ENCODE measurements at regions not wholly inside any gene's neighbourhood (a gene's known extent, or its start where the extent isn't known, plus 50 kb on each side); places are given as distances from the start of the nearest gene placed in this dataset.

DNA sequence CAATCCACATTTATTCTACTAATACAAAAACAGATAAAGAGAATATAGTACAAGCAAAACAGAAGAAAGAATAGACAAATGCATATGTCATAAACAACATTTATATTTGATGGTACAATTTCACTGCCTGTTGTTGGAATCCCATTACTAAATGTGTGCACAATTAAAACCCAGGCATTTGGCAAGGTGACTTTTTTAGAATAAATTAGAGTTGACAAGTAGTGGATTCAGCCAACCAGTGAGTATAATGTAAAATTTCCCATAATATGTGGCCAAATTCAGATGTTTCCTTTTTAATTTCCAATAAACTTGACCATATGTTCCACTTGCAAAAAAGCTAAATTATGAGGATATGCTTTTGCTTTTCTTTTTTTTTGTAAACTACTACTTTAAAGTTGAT lies 1578.8 kb downstream of the OLFM4 start:
- TF ChIP-seq CTCF (IDR thresholded peaks at IDR 0.05 in 8 of 11, conservative IDR thresholded peaks at IDR 0.05 in 3 of 11) (no peak), POLR2A (IDR thresholded peaks at IDR 0.05) (no peak)

All from spleen (tissue), 7 donors.